Upper lobe of left lung (tissue), 6 donors: ENCODE measurements at regions not wholly inside any gene's neighbourhood (a gene's known extent, or its start where the extent isn't known, plus 50 kb on each side); places are given as distances from the start of the nearest gene placed in this dataset.
"Not testable (repeated sequence)": the region's sequence is repeated elsewhere in the genome, so short reads cannot be mapped to it uniquely, and the experiment has no call there.

Experiments
- ATAC-seq, 2 donors: fragments of 200-7000 bp; cut with Tn5 transposase; one replicate each; pipeline ENCODE4 v1.9.1; 2022; ENCODE audit warnings: mild to moderate bottlenecking in 2 of 2, moderate library complexity in 2 of 2; ENCODE audit not compliant: low FRiP score in 2 of 2
- DNase-seq, 2 donors: peaks; one replicate each; pipeline ENCODE4 v3.0.0-alpha.2; 2019 to 2020
- H3K27ac ChIP-seq, 4 donors: fragments of 200-600 bp; sonication (generic); one replicate each; pipeline ENCODE4 v1.5.1; 2016 to 2019
- H3K27me3 ChIP-seq, 4 donors: fragments of 200-600 bp; sonication (generic); one replicate each; pipeline ENCODE4 v1.5.1; 2017 to 2019
- H3K36me3 ChIP-seq, 4 donors: fragments of 200-600 bp; sonication (generic); one replicate each; pipeline ENCODE4 v1.5.1; 2016 to 2019
- H3K4me1 ChIP-seq, 4 donors: fragments of 200-600 bp; sonication (generic); one replicate each; pipeline ENCODE4 v1.5.1; 2018 to 2019
- H3K4me3 ChIP-seq, 4 donors: fragments of 200-600 bp; sonication (generic); one replicate each; pipeline ENCODE4 v1.5.1; 2017 to 2019; ENCODE audit warnings: mild to moderate bottlenecking in 2 of 4, moderate library complexity in 1 of 4
- H3K9me3 ChIP-seq, 4 donors: fragments of 200-600 bp; sonication (generic); one replicate each; pipeline ENCODE4 v1.5.1; 2018 to 2019
- EP300 ChIP-seq, 4 donors: sonication (generic); formaldehyde crosslinking; IDR thresholded peaks; one replicate each; pipeline ENCODE4 v1.5.1; 2017; ENCODE audit warnings: antibody characterized with exemption in 4 of 4, control low read depth in 2 of 4
- POLR2A ChIP-seq, 4 donors: fragments of 450-650 bp; IDR thresholded peaks; one replicate each; pipeline ENCODE4 v1.5.1; 2016 to 2017; ENCODE audit warnings: antibody characterized with exemption in 4 of 4, mild to moderate bottlenecking in 2 of 4
- POLR2AphosphoS5 ChIP-seq, 2 donors: sonication (generic); formaldehyde crosslinking; IDR thresholded peaks; one replicate each; pipeline ENCODE4 v1.5.1; 2017; ENCODE audit warnings: antibody characterized with exemption in 2 of 2
- WGBS, 2 donors: methylation state at CpG; one replicate each; pipeline ENCODE4 v1.1.5; 2017 to 2018; 5-methylcytosine and 5-hydroxymethylcytosine counted together
- TF ChIP-seq, protein P1 (sequence below), 6 experiments: fragments of 450-650 bp in 4 of 6; fragments of 200-600 bp in 2 of 6; sonication (generic) in 2 of 6; IDR thresholded peaks; one replicate each; pipeline ENCODE4 v1.5.1; 2016 to 2019; ENCODE audit warnings: antibody characterized with exemption in 6 of 6
- donor health status: DM: no; HTN: no; CAD: no; lungs with moderate emphysema.
- donor health status: DM: no; HTN: yes; CAD: no; lungs with severe emphysema.

GRCh38 chr6:125380474-125380873, 78.7 kb upstream of the HDDC2 start:
- H3K9me3 ChIP-seq: no peaks in the 10 kb centered on the region
- TF ChIP-seq EP300 (IDR thresholded peaks at IDR 0.05) (no peak), POLR2AphosphoS5 (IDR thresholded peaks at IDR 0.05) (no peak), POLR2A (IDR thresholded peaks at IDR 0.05) (no peak)
- TF ChIP-seq, protein P1, sequence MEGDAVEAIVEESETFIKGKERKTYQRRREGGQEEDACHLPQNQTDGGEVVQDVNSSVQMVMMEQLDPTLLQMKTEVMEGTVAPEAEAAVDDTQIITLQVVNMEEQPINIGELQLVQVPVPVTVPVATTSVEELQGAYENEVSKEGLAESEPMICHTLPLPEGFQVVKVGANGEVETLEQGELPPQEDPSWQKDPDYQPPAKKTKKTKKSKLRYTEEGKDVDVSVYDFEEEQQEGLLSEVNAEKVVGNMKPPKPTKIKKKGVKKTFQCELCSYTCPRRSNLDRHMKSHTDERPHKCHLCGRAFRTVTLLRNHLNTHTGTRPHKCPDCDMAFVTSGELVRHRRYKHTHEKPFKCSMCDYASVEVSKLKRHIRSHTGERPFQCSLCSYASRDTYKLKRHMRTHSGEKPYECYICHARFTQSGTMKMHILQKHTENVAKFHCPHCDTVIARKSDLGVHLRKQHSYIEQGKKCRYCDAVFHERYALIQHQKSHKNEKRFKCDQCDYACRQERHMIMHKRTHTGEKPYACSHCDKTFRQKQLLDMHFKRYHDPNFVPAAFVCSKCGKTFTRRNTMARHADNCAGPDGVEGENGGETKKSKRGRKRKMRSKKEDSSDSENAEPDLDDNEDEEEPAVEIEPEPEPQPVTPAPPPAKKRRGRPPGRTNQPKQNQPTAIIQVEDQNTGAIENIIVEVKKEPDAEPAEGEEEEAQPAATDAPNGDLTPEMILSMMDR (IDR thresholded peaks at IDR 0.05): no peak
- no peaks in the 10 kb centered on the region for H3K36me3 ChIP-seq
- ATAC-seq (no peak), DNase-seq (no peak)
- no peaks in the 10 kb centered on the region for H3K27me3 ChIP-seq
- 94 to 95% methylated on average over 5 of the region's 5 CpGs for WGBS, 2 donors
- H3K4me1 ChIP-seq: no peaks in the 10 kb centered on the region
- no peak overlapping the region for H3K27ac ChIP-seq
- no peak overlapping the region for H3K4me3 ChIP-seq

GRCh38 chr6:125386337-125386736, 84.6 kb upstream of the HDDC2 start:
- H3K4me3 ChIP-seq, H3K36me3 ChIP-seq, H3K27ac ChIP-seq, H3K4me1 ChIP-seq, ATAC-seq, DNase-seq, H3K27me3 ChIP-seq, H3K9me3 ChIP-seq: not testable (repeated sequence)
- WGBS, 2 donors: 91 to 93% methylated on average over 1 of the region's 1 CpG

- no peak for TF ChIP-seq EP300 (IDR thresholded peaks at IDR 0.05)
- TF ChIP-seq POLR2AphosphoS5 (IDR thresholded peaks at IDR 0.05): no peak
- TF ChIP-seq POLR2A (IDR thresholded peaks at IDR 0.05): no peak
- TF ChIP-seq, protein P1 (IDR thresholded peaks at IDR 0.05): no peak
- no peak for ATAC-seq
- Histone ChIP-seq H3K4me1 (no peaks in the 10 kb centered on the region), H3K27ac (no peak overlapping the region), H3K27me3 (no peaks in the 10 kb centered on the region), H3K4me3 (no peak overlapping the region), H3K9me3 (no peaks in the 10 kb centered on the region), H3K36me3 (no peaks in the 10 kb centered on the region)
- no peak for DNase-seq
- WGBS, 2 donors: 79 to 85% methylated on average over 3 of the region's 3 CpGs
Observed at GRCh38 chr6:125392682-125393081, 90.9 kb upstream of the HDDC2 start.

- no peak overlapping the region for H3K27ac ChIP-seq
- ATAC-seq: peak; percentile 21 to 30
- 17 to 58% methylated on average over 1 of the region's 1 CpG for WGBS, 2 donors
Observed at GRCh38 chr6:125393449-125393858, 91.7 kb upstream of the HDDC2 start.

GRCh38 chr6:125406741-125407140, 105.0 kb upstream of the HDDC2 start:
- no peaks in the 10 kb centered on the region for H3K27me3 ChIP-seq
- no peak overlapping the region for H3K27ac ChIP-seq
- no peaks in the 10 kb centered on the region for H3K4me1 ChIP-seq
- H3K36me3 ChIP-seq: no peaks in the 10 kb centered on the region
- no peak for DNase-seq
- H3K9me3 ChIP-seq: no peaks in the 10 kb centered on the region
- TF ChIP-seq EP300 (IDR thresholded peaks at IDR 0.05) (no peak), POLR2AphosphoS5 (IDR thresholded peaks at IDR 0.05) (no peak), POLR2A (IDR thresholded peaks at IDR 0.05) (no peak)
- TF ChIP-seq, protein P1 (IDR thresholded peaks at IDR 0.05): no peak
- no peak overlapping the region for H3K4me3 ChIP-seq
- no peak for ATAC-seq
- WGBS, 2 donors: 84 to 92% methylated on average over 1 of the region's 1 CpG

More at GRCh38 chr6:125393449-125393858, 91.7 kb upstream of the HDDC2 start:
- no peaks in the 10 kb centered on the region for H3K9me3 ChIP-seq
- H3K27me3 ChIP-seq: no peaks in the 10 kb centered on the region
- no peaks in the 10 kb centered on the region for H3K4me1 ChIP-seq
- no peaks in the 10 kb centered on the region for H3K36me3 ChIP-seq
- TF ChIP-seq, protein P1 (IDR thresholded peaks at IDR 0.05): no peak
- no peak for TF ChIP-seq EP300 (IDR thresholded peaks at IDR 0.05)
- no peak for TF ChIP-seq POLR2AphosphoS5 (IDR thresholded peaks at IDR 0.05)
- no peak for TF ChIP-seq POLR2A (IDR thresholded peaks at IDR 0.05)
- H3K4me3 ChIP-seq: no peak overlapping the region
- no peak for DNase-seq
